Gastrocnemius medialis (tissue), 4 donors: ENCODE measurements at regions not wholly inside any gene's neighbourhood (a gene's known extent, or its start where the extent isn't known, plus 50 kb on each side); places are given as distances from the start of the nearest gene placed in this dataset.

Experiments
- CTCF ChIP-seq, 5 experiments: fragments of 450-650 bp in 3 of 5; fragments of 200-600 bp in 2 of 5; sonication (generic) in 2 of 5; IDR thresholded peaks in 4 of 5; conservative IDR thresholded peaks in 1 of 5; 1 replicate in 4 of 5; 2 replicates in 1 of 5; pipeline ENCODE4 v1.5.1; 2016 to 2019; ENCODE audit warnings: antibody characterized with exemption in 5 of 5, mild to moderate bottlenecking in 3 of 5, moderate library complexity in 3 of 5
- POLR2A ChIP-seq, 2 donors: fragments of 450-650 bp; IDR thresholded peaks; one replicate each; pipeline ENCODE4 v1.6.1; 2017; ENCODE audit warnings: antibody characterized with exemption in 2 of 2, mild to moderate bottlenecking in 2 of 2, moderate library complexity in 2 of 2

- TF ChIP-seq CTCF (IDR thresholded peaks at IDR 0.05 in 4 of 5, conservative IDR thresholded peaks at IDR 0.05 in 1 of 5) (no peak), POLR2A (IDR thresholded peaks at IDR 0.05) (no peak)
Measured at GRCh38 chr7:54090652-54091213, 451.4 kb upstream of the VSTM2A start.
